Ectodermal cell (in vitro differentiated cells): ENCODE measurements at regions not wholly inside any gene's neighbourhood (a gene's known extent, or its start where the extent isn't known, plus 50 kb on each side); places are given as distances from the start of the nearest gene placed in this dataset.

Experiments
- H3K27ac ChIP-seq: 2 replicates; pipeline ENCODE4 v1.7.0; 2013; ENCODE audit warnings: mild to moderate bottlenecking, low read depth, low read length; ENCODE audit not compliant: insufficient read depth, poor library complexity, severe bottlenecking
- H3K27me3 ChIP-seq: 2 replicates; pipeline ENCODE4 v1.7.0; 2013; ENCODE audit warnings: mild to moderate bottlenecking, low read length; ENCODE audit not compliant: insufficient read depth, control insufficient read depth, poor library complexity, severe bottlenecking
- H3K36me3 ChIP-seq: one replicate; pipeline ENCODE4 v1.7.0; 2013; ENCODE audit warnings: low read length; ENCODE audit not compliant: control insufficient read depth, insufficient read depth
- H3K4me1 ChIP-seq: one replicate; pipeline ENCODE4 v1.7.0; 2013; ENCODE audit warnings: low read length; ENCODE audit not compliant: control insufficient read depth, insufficient read depth
- H3K4me3 ChIP-seq: 2 replicates; pipeline ENCODE4 v1.7.0; 2013; ENCODE audit warnings: low read depth, low read length, control low read depth; ENCODE audit not compliant: insufficient read depth
- H3K9me3 ChIP-seq: 2 replicates; pipeline ENCODE4 v1.7.0; 2013; ENCODE audit warnings: mild to moderate bottlenecking, low read length, moderate library complexity; ENCODE audit not compliant: control insufficient read depth
- WGBS, 2 experiments: methylation state at CpG; one replicate each; pipeline ENCODE4 v1.1.7; 2013; ENCODE audit warnings: missing lambda C conversion rate in 2 of 2; 5-methylcytosine and 5-hydroxymethylcytosine counted together

DNA sequence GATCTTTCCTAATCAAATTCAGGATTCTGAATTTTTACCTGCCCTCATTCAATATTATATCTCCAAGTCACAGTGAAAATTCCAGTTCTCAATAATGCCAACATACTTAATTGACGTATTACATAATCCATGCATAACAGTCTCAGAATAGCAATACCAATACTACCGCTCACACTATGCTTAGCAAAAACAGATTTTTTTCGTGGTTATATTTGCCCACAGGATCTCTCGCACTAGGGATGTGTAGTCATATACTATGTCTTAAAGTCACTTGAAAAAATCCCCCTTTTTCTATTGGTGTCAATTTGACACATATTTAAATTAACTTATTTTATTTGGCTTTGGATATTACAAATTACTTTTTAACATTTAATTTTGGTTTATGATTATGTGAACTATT, 323.1 kb upstream of the SLC35B3 start:
- Histone ChIP-seq H3K27ac (no peak overlapping the region), H3K27me3 (no peaks in the 10 kb centered on the region), H3K36me3 (no peaks in the 10 kb centered on the region), H3K9me3 (no peaks in the 10 kb centered on the region), H3K4me1 (no peaks in the 10 kb centered on the region), H3K4me3 (no peak overlapping the region)
- WGBS, 2 experiments: 66 to 95% methylated on average over 2 to 4 of the region's 4 CpGs

DNA sequence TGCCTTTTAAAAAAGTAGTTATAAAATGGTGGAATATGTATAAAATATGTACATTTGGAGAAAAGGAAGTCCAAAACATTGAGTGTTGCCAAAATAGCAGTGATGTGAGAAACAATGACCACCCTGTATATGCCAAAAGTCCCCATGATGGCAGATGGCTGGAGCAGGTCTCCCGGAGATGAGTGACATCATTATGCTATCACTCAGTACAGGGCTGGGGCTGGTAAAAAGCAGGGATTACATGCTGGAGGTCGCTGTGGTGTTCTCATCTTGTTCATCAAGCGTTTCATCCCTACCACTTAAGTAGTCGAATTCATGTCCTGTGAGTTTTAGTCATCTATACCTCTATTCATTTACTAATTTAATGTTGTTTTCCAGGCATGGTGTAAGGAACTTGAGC, 315.3 kb upstream of the SLC35B3 start:
- WGBS, 2 experiments: 81 to 91% methylated on average over 2 to 4 of the region's 4 CpGs
- no peaks in the 10 kb centered on the region for H3K9me3 ChIP-seq
- no peak overlapping the region for H3K27ac ChIP-seq
- no peak overlapping the region for H3K4me3 ChIP-seq
- no peaks in the 10 kb centered on the region for H3K36me3 ChIP-seq
- no peaks in the 10 kb centered on the region for H3K27me3 ChIP-seq
- H3K4me1 ChIP-seq: no peaks in the 10 kb centered on the region

DNA sequence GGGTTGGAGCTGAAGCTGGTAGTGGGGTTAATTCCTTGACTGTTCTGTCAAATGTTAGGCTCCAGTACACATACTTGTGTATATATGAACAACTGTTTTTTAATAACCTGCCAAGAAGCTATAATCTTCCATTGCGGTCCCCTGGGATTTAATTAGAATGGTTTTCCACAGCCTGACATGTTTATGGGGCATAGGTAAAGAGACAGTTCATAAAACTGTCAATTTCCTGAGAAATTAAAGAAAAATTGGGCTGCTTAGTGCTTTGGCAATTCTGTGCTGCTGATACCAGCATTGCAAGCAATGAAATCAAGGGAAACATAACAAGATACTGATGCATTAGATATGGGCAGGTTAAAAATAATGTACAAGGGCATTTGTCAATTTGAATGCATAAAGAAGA, 314.1 kb upstream of the SLC35B3 start:
- no peak overlapping the region for H3K4me3 ChIP-seq
- WGBS, 2 experiments: 88 to 100% methylated on average over 1 of the region's 1 CpG
- no peak overlapping the region for H3K27ac ChIP-seq
- H3K4me1 ChIP-seq: no peaks in the 10 kb centered on the region
- no peaks in the 10 kb centered on the region for H3K36me3 ChIP-seq
- no peaks in the 10 kb centered on the region for H3K27me3 ChIP-seq
- H3K9me3 ChIP-seq: no peaks in the 10 kb centered on the region

DNA sequence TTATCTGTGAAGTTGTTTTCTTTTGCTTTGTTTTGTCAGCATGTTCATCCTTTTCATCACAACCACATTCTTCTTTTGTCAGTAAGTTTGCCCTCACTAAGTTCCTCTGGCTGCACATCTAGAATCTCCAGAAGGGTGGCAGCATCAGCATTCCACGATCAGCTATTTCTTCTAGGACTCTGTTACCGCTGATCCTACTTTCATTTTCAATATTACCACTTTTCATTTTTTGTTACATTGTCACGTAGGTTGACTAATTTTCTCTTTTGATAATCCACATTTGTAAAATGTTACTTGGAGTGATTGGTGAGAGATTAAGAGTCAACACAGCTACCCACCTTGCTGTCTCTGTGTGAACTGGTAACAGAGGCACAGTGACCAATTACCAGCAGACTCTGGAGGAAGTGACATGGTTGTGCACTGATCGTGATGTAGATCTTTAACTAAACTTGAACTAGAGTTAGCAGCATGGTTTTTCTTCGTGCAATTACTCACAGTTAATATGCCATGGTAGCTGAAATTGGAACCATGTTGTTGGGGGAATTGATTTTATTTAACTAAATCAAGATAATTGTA, 307.9 kb upstream of the SLC35B3 start:
- H3K36me3 ChIP-seq: no peaks in the 10 kb centered on the region
- no peaks in the 10 kb centered on the region for H3K9me3 ChIP-seq
- WGBS, 2 experiments: 93 to 96% methylated on average over 4 to 5 of the region's 5 CpGs
- H3K4me1 ChIP-seq: no peaks in the 10 kb centered on the region
- no peak overlapping the region for H3K4me3 ChIP-seq
- no peak overlapping the region for H3K27ac ChIP-seq
- H3K27me3 ChIP-seq: no peaks in the 10 kb centered on the region

DNA sequence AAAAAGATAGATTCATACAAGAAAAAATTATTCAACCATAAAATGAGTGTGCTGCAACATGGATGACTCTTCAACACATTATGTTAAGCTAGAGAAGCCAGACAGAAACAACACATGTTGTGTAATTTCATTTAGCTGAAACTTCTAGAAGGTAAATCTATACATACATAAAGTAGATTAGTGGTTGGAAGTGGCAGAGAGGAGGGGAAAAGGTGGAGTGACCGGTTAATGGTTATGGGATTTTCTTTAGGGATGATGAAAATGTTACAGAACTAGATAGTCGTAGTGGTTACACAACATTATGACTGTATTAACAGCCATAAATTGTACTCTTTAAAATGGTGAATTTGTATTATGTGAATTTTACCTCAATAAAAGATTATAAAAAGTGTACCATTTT, 304.1 kb upstream of the SLC35B3 start:
- no peaks in the 10 kb centered on the region for H3K27me3 ChIP-seq
- no peak overlapping the region for H3K4me3 ChIP-seq
- 86 to 91% methylated on average over 1 of the region's 2 CpGs for WGBS, 2 experiments
- no peak overlapping the region for H3K27ac ChIP-seq
- no peaks in the 10 kb centered on the region for H3K36me3 ChIP-seq
- no peaks in the 10 kb centered on the region for H3K4me1 ChIP-seq
- H3K9me3 ChIP-seq: no peaks in the 10 kb centered on the region

DNA sequence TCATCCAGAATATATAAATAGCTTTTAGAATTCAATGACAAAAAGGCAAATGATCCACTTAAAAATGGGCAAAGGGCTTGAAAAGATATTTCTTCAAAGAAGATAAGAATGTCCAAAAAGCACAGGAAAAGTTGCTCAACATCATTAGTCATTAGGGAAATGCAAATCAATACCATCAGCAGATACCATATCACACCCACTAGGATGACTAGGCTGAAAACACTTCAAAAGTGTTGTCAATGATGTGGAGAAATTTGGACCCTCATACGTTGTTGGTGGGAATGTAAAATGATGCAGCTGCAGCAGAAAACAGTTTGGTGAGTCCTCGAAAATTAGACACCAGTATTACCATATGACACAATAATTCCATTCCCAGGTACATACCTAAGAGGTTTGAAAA, 303.6 kb upstream of the SLC35B3 start:
- H3K9me3 ChIP-seq: no peaks in the 10 kb centered on the region
- no peak overlapping the region for H3K27ac ChIP-seq
- WGBS, 2 experiments: 71 to 94% methylated on average over 1 to 2 of the region's 2 CpGs
- no peaks in the 10 kb centered on the region for H3K4me1 ChIP-seq
- no peaks in the 10 kb centered on the region for H3K36me3 ChIP-seq
- no peak overlapping the region for H3K4me3 ChIP-seq
- H3K27me3 ChIP-seq: no peaks in the 10 kb centered on the region

DNA sequence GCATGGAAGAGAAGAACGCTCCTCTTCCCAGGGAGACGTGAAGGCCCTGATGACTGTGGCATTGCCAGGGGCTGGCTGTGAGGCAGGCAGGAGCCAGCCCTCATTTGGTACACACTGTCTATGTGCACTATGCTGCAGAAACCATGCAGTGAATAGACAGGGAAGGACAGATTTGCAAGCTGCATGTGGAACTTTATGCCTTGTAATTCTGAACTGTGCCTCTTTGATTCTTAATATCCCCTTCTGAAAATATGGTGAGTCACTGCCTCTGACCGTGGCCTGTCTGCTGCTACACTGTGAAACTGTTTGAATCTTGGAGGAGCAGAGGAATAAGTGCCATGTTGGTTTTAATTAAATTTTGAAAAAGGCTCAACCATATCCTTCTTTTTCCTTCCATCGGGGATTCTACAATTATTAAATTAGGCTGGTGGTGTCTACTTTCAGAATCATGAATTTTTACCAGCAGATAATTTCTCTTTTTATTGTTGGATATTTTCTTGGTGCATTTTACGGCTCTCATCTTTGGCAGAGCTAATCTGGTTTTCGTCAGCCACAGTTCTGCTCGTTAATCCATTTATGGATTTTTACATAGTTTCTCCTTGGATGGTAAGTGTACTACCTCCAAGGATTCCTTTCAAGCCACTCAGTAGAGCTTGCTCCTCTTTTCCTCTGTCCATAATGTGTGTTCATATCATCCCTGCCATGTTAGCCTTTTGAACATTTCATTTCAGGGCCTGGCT, 301.0 kb upstream of the SLC35B3 start:
- Histone ChIP-seq H3K27me3 (no peaks in the 10 kb centered on the region), H3K4me3 (no peak overlapping the region), H3K9me3 (no peaks in the 10 kb centered on the region), H3K36me3 (no peaks in the 10 kb centered on the region), H3K27ac (no peak overlapping the region), H3K4me1 (no peaks in the 10 kb centered on the region)
- 94 to 95% methylated on average over 6 to 7 of the region's 7 CpGs for WGBS, 2 experiments

DNA sequence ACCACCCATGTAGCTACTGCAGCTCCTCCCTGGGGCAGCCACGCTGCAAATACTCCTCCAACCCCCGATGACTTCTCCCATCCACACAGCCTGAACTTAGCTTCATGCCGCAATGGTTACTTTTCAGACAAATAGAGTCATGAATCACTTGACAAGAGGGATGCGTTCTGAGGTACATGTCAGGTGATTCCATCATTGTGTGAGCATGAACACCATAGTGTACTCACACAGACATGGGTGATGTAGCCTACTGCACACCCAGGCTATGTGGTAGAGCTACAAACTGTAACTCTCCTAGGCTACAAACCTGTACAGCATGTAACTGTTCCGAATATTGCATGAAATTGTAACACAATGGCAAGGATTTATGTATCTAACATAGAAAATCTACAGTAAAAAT, 298.5 kb upstream of the SLC35B3 start:
- no peak overlapping the region for H3K4me3 ChIP-seq

DNA sequence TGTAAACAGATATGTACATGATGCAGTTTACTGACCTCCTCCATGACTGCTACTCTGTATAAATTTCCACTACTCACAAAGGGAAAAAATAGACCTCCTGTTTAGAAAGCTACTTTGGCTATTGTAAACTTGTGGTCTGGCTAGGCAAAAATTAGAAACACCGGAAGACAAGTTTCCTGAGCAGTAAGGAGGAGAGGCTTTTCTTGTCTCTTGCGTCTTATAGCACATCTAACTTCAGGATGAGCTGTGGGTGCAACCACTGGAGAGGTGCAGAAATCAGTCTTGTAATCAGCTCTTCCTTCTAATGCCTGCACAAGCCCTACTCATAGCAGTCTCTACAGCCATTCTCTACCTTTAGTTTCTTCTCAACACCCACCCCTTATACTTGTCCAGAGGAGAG, 296.5 kb upstream of the SLC35B3 start:
- Histone ChIP-seq H3K4me1 (no peaks in the 10 kb centered on the region), H3K36me3 (no peaks in the 10 kb centered on the region), H3K27ac (no peak overlapping the region), H3K4me3 (no peak overlapping the region), H3K9me3 (no peaks in the 10 kb centered on the region), H3K27me3 (no peaks in the 10 kb centered on the region)
- WGBS, 2 experiments: 97% methylated on average over 2 of the region's 2 CpGs

More for the DNA sequence above, 298.5 kb upstream of the SLC35B3 start:
- no peaks in the 10 kb centered on the region for H3K9me3 ChIP-seq
- no peaks in the 10 kb centered on the region for H3K4me1 ChIP-seq
- no peaks in the 10 kb centered on the region for H3K27me3 ChIP-seq
- WGBS, 2 experiments: 86 to 93% methylated on average over 4 to 5 of the region's 5 CpGs
- no peak overlapping the region for H3K27ac ChIP-seq
- no peaks in the 10 kb centered on the region for H3K36me3 ChIP-seq

DNA sequence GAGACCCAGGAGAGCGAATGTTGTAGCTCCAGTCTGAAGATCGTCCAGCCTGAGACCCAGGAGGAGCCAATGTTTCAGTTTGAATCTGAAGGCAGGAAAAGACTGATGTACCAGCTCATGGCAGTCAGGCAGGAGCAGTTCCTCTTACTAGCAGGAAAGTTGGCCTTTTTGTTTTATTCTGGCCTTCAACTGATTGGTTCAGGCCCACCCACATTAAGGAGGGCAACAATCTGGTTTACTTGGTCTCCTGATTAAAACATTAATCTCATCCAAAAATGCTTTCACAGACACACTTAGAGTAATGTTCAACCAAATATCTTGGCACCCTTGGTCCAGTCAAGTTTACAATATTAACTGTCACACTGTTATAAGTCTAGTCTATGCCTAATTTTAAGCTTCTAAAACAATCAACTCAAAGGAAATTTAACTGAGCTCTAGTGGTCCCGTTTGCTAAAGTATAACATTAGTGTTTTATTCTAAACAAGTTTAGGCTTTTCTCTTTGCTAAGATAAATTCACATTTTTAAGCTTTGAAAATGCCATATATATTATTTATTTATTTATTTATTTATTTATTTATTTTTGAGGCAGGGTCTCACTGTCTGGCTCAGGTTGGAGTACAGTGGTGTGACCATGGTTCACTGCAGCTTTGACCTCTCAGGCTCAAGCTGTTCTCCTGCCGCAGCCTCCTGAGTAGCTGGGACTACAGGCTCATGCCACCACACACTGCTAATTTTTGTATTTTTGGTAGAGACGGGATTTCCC, 275.5 kb upstream of the SLC35B3 start:
- Histone ChIP-seq H3K36me3 (no peaks in the 10 kb centered on the region), H3K9me3 (no peaks in the 10 kb centered on the region), H3K4me1 (no peaks in the 10 kb centered on the region), H3K27me3 (no peaks in the 10 kb centered on the region), H3K4me3 (no peak overlapping the region), H3K27ac (no peak overlapping the region)
- 96% methylated on average over 4 to 5 of the region's 5 CpGs for WGBS, 2 experiments
